GM21423 (cell line): ENCODE measurements at regions not wholly inside any gene's neighbourhood (a gene's known extent, or its start where the extent isn't known, plus 50 kb on each side); places are given as distances from the start of the nearest gene placed in this dataset.
A peak's percentile ranks its signal among the peaks of the same experiment; 100 is the strongest.

Source experiments
- ATAC-seq: cut with Tn5 transposase; IDR thresholded peaks from one replicate; pipeline ENCODE4 v1.9.1; 2021; ENCODE audit warnings: mild to moderate bottlenecking, moderate library complexity; ENCODE audit not compliant: unreplicated experiment

DNA sequence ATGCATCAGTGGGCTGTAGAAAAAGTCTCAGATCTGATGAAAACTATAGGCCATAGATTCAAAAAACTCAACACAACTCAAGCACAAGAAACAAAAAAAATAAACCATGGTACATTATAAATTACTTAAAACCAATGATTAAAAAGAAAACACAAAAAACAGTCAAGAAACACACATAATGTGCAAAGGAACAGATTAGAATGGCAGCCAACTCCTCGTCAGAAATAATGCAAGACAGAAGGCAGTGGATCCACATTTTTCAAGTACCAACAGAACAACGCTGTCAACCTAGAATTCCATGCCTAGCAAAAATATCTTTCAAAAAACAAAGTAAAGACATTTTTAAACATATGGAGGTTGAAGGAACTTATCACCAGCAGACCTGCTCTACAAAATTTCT lies 69.7 kb downstream of the PSMB1 start:
- no peak for ATAC-seq

DNA sequence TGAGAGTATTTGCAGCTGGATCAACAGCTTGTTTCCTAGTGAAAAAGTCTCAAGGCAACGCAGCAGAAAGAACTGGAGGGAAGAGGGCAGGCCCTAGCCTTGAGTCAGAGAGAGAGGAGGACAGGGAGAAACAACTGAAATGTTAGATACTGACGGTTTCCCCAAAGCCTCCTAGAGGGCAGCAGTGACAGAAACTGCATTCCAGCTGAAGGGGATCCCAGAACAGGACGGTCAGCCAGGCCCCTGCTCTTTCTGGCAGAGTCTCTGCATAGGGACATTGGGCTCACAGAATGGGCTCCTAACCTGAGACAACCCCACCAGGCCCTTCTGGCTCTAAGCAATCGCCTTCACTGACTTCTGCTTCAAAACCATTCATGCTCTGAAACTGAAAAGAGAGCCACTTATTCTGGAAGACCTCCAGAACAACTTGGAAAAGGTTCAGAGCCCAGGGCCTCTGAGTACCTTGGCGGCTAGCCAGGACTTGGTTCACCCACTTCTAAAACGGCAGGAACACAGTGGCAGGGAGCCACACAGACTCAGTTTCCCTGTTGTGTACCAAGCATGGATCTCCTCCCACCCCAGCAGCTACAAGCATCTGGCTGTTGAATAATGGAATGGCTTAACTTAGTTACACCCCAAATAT lies 72.9 kb downstream of the PSMB1 start:
- ATAC-seq, result no peak

DNA sequence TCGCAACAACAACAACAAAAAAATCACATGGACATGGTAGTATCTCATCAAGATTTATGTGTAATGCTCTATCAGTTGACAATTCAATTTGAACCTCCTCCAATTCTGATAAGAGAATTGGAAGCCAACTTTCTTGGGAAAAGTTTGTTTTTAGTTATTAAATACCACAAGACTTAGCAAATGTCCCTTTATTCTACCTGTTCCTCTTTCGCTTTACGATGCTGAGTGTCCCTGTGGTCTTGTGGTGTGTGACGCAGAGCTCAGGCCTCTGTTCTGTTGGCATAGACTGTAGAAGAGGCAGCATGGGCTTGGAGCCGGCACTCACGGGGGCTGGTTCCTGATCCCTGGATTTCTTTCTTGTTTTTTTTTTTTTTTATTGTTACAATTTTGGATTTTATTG lies 76.7 kb downstream of the PSMB1 start:
- peak; percentile 51 for ATAC-seq

DNA sequence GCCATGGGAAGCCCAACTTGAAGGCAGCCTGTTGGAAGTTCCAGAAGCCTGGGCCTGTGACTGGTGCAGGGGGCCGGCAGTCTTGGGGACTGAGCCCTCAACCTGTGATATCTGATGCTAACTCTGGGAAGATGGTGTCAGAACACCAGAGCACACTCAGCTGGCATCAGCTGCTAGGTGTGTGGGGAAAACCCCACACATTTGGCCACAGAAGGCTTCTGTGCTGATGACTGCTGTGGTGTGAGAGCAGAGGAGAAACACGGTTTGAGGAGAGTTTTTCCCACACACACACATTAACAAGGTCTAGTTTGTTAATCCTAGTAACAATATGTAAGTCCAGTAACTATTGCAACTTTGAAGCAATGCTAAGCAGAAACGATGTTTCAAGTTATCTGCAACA lies 78.0 kb downstream of the PSMB1 start:
- no peak for ATAC-seq

DNA sequence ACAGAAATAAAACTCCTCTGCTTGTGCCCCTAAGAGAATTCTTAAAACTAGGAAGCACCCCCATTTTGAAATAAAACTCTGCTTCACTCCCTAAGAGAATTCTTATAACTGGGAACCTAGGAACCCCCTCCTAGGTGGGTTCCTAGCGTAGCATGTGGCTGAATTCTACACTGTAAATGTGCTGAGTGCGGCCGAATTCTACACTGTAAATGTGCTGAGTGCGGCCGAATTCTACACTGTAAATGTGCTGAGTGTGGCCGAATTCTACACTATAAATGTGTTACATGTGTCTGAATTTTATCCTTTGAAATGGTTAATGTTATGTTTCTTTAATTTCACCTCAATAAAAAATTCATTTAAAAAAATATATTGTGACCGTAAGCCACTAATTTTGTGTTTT lies 79.3 kb downstream of the PSMB1 start:
- ATAC-seq, result no peak

DNA sequence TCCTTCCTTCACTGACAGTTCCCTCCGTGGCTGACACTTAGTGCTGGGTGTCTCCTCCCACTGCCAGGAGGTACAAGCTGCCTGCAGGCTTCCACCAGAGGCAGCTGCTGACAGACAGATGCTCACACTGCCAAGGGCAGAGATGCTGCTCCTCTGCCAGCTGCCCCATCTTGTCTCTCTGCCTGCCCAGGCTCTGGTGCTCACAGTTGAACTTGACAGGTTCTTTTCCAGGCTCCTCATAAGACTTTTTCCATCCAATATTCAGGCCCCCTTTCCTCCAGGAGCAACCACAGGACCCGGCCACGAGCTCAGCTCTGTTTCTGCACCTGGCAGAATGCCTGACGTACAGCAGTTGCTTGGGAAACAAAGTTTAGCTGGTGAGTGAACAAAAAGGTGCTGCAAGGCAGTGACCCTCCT lies 79.8 kb downstream of the PSMB1 start:
- ATAC-seq, result no peak

DNA sequence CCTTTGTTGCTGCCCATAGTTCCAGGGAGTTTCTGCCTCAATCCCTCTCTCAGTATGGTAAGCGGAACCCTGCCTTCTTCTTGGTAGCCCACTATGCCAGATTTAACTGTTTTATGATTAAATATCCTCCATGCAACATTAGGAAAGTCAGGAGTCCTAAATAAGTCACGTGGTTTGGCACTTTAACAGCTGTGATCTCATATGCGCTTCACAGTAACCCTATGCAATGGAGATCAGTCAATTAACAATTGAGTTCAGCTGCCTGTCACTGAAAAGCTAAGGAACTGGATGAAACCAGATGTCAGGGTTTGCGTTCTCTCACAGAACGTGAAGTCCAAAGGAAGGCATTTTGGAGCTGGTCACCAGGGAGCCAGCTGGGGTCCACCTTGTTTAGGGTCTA lies 81.6 kb downstream of the PSMB1 start:
- no peak for ATAC-seq

DNA sequence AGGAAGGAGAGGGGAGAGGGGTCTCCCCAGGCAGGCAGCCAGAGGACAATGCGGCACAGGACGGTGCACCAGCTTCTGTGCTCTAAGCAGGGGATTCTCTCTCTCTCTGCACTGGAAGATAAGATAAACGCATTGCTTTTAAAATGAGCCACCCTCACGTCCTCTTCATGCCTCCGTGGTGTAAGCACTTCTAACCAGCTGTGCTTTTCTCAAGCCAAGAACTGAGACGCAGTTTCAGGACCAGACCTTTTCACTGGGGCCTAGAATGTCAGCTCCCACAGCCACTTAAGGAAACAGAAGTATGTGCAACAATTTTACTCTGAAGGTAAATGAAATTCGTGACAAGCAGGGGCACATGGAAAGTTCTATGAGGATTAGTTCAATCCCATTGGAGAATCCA lies 82.4 kb downstream of the PSMB1 start:
- no peak for ATAC-seq

- no peak for ATAC-seq
Measured at GRCh38 chr6:170464524-170464979, 88.6 kb downstream of the PSMB1 start.

GRCh38 chr6:170464080-170464479 lies 89.0 kb downstream of the PSMB1 start:
- no peak for ATAC-seq

DNA sequence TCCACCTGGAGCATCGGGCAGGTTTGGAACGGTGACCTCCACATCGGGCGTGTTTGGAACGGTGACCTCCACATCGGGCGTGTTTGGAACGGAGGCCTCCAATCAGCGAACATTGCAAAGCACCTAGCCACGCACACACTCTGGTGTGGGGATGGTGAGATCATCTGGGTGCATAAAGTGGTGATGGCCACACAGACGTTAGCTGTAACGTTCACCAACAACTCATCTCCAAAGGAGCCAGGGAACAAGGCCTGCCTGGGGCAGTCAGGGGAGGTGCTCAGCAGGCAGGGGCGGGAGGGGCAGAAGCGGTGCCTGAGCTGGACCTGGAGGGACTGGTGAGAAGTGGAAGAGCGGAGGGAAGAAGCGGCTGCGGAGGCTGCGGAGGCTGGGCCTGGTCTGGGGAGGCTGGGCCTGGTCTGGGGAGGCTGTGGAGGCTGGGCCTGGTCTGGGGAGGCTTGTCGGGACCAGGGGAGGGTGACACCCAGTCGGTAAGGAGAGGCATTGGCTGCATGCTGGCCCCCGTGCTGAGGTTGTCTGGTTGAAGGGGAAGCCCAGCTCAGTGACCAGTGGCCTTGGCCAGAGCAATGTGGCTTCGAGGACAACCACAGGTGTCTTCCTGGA lies 89.9 kb downstream of the PSMB1 start:
- no peak for ATAC-seq

DNA sequence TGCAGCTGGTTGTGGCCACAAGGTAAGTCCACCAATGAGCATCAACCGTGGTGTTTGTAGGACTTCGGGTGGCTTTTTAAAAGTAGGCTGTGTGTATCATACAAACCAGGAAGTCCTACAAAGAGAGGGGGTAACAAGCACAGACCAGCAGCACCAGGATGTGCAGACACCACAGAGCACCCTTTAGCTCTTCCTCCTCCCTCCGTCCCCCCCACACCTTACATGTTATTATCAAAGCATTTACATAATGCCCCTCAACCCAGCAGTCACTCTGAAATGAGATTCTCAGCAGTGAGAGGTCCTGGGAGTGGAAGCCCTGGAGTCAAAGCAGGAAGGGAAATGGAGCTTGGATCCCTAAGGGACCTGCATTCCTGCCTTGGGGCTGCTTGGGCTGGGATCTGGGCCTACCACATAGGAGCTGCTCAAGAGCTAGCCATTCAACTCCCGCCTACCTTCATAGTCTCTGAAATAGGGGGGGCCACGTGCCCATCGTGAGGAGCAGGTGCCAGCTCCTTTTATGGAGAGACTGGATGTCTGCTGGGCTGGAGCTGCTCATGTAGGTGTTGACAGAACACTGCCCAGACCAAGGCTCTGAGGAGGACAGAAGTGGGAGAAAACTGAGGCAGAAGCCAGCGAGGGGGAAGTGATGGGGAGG lies 90.6 kb downstream of the PSMB1 start:
- no peak for ATAC-seq

- no peak for ATAC-seq
Measured at GRCh38 chr6:170461556-170462365, 91.3 kb downstream of the PSMB1 start.

DNA sequence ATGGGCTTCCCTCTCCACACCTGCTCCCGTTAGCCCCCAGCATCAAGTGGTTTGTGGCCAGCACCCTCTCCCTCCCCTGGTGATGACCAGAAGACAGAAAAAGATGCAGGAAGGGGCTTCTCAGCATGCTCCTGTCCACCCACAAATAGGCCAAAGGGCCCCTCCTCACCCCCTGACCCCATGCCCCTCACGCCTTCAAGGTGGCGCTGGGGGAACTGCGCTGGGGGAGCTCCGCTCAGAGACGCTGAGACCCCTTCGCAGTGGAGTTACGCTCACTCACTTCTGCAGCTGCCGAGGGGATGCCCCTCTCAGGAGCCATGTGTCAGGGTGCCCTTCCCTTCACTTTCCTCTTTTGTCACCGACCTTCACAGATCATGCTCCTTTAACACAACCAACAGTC lies 92.0 kb downstream of the PSMB1 start:
- ATAC-seq, result no peak

GRCh38 chr6:170460641-170461040 lies 92.5 kb downstream of the PSMB1 start:
- no peak for ATAC-seq

- ATAC-seq, result peak; percentile 86
Measured at GRCh38 chr6:170459451-170459850, 93.7 kb downstream of the PSMB1 start.

DNA sequence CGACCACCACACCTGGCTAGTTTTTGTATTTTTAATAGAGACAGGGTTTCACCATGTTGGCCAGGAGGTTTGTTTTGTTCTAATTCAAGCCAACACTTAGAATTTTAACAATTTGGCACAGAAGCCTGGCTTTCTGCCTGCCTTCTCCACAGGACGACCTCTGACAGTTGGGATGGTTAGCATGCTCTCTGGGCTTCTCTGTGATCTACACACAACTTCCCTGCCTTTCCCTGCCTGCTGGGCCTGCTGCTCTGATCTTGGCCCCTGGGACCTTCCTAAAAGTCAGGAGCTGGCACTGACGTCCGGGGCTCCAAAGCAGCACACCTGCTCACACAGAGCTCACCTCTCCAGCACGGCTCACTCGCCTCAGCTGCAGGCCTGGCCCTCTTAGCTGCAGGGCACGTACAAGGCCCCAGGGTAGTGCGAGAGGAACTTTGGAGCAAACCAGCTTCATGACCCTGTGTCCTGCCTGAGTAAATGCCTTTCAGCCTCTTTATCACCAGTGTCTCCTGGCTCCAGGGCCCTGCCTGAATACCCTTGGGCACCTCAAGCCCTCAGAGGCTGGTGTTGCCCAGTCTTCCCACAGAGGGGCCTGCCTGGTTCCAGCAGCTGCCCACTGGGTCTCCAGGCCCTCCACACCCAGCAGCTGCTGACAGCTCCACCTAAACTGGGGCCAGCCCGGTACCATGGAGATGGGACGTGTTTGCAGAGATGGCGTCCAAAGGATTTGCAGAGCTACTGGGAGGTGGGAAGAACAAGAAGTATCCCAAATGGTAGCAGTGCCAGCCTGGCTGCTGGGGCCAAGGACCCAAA lies 96.0 kb downstream of the PSMB1 start:
- no peak for ATAC-seq
